ENCODE measurements at regions not wholly inside any gene's neighbourhood (a gene's known extent, or its start where the extent isn't known, plus 50 kb on each side); places are given as distances from the start of the nearest gene placed in this dataset.

DNA sequence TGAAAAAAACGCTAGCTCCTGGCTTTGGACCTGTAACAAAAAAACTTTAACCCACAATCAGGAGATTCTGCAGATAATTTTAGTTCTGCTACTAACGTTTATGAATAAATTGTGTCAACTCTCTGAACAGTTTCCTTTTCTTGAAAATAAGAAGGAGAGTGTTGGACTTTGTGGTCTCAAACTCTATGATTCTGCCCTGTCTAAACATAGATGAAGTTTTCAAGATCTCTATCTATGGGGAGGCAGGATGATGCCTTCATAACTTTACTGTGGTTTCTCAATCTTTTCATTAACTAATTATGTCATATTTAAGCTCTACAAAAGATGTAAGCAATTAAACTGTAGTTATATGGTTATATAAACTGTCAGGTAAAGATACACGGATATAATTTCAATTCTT, 162.0 kb downstream of the REEP3 start:
- BruUV-seq (replicated peaks), result no TSS peak
- TF ChIP-seq CTCF (IDR thresholded peaks at IDR 0.05; ENCODE audit: unreplicated experiment), result no peak

DNA sequence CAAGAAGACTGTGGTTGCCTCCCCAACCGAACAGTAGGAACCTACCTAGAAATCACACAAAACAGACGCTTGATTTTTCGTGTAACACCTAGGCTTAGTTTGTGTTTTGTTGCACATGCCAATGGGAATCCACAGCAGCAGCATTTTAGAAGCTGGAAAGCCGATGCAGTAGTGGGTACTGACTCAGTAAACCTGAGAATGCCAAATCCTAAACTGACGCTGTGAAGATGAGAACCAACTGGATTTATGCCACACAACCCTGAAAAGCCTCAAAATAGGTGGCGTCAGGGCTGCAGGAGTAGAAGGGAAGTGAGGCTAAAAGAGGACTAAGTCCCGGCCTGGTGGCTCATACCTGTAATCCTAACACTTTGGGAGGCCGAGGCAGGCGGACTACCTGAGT, 162.5 kb downstream of the REEP3 start:
- Mint-ChIP-seq H3K9me3 (ENCODE audit: low read depth, unreplicated experiment) (no peaks in the 10 kb centered on the region), H3K36me3 (ENCODE audit: insufficient read depth, unreplicated experiment) (no peaks in the 10 kb centered on the region), H3K4me1 (ENCODE audit: low read depth, unreplicated experiment) (no peaks in the 10 kb centered on the region), H3K27ac (ENCODE audit: unreplicated experiment) (no peak overlapping the region), H3K27me3 (ENCODE audit: unreplicated experiment) (no peaks in the 10 kb centered on the region), H3K4me3 (ENCODE audit: low read depth, unreplicated experiment) (no peak overlapping the region)
- CTCF ChIA-PET, result no interaction called here
- no peak for TF ChIP-seq CTCF (IDR thresholded peaks at IDR 0.05; ENCODE audit: unreplicated experiment)
- intact Hi-C loops (cut with micrococcal nuclease; ENCODE audit: unreplicated experiment), result no loop called here
- DNase-seq, result no peak
- BruUV-seq (replicated peaks), result no TSS peak

More for the DNA sequence above, 162.0 kb downstream of the REEP3 start:
- H3K27ac Mint-ChIP-seq (ENCODE audit: unreplicated experiment), result no peak overlapping the region
- CTCF ChIA-PET, result interaction anchor here (1.2 kb wide), 1 partner anchor 9 kb away, joined by 6 read pairs; no protein-coding TSS in a partner anchor
- no peaks in the 10 kb centered on the region for H3K4me1 Mint-ChIP-seq (ENCODE audit: low read depth, unreplicated experiment)
- intact Hi-C loops (cut with micrococcal nuclease; ENCODE audit: unreplicated experiment), result no loop called here
- H3K9me3 Mint-ChIP-seq (ENCODE audit: low read depth, unreplicated experiment), result no peaks in the 10 kb centered on the region
- H3K36me3 Mint-ChIP-seq (ENCODE audit: insufficient read depth, unreplicated experiment), result no peaks in the 10 kb centered on the region
- no peaks in the 10 kb centered on the region for H3K27me3 Mint-ChIP-seq (ENCODE audit: unreplicated experiment)
- H3K4me3 Mint-ChIP-seq (ENCODE audit: low read depth, unreplicated experiment), result no peak overlapping the region
- no peak for DNase-seq

GRCh38 chr10:63684257-63684936, 163.2 kb downstream of the REEP3 start:
- H3K27ac Mint-ChIP-seq (ENCODE audit: unreplicated experiment), result no peak overlapping the region
- no peaks in the 10 kb centered on the region for H3K4me1 Mint-ChIP-seq (ENCODE audit: low read depth, unreplicated experiment)
- H3K36me3 Mint-ChIP-seq (ENCODE audit: insufficient read depth, unreplicated experiment), result no peaks in the 10 kb centered on the region
- no peaks in the 10 kb centered on the region for H3K27me3 Mint-ChIP-seq (ENCODE audit: unreplicated experiment)
- no peak overlapping the region for H3K4me3 Mint-ChIP-seq (ENCODE audit: low read depth, unreplicated experiment)
- H3K9me3 Mint-ChIP-seq (ENCODE audit: low read depth, unreplicated experiment), result no peaks in the 10 kb centered on the region
- no peak for TF ChIP-seq CTCF (IDR thresholded peaks at IDR 0.05; ENCODE audit: unreplicated experiment)
- no TSS peak for BruUV-seq (replicated peaks)
- intact Hi-C loops (cut with micrococcal nuclease; ENCODE audit: unreplicated experiment), result no loop called here
- CTCF ChIA-PET, result no interaction called here
- no peak for DNase-seq

DNA sequence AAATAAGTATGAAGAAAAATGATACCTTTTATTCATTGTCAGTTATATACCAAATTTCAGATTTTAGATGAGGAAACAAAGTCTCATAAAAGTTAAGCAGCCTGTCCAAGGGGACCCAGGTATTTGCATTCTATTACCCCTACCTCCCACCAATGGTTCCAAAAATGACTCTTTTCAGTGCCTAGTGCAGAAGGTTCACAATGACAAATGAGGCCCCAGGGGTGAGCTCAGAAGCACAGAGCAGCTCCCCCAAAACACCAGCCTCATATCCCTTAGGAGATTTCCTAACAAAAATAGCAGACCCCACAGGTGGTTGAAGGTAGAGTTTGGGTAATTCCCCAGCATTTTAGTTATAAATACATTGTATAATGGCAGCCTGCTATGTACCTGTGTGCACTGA, 168.6 kb downstream of the REEP3 start:
- Mint-ChIP-seq H3K27me3 (ENCODE audit: unreplicated experiment) (no peaks in the 10 kb centered on the region), H3K9me3 (ENCODE audit: low read depth, unreplicated experiment) (no peaks in the 10 kb centered on the region), H3K36me3 (ENCODE audit: insufficient read depth, unreplicated experiment) (no peaks in the 10 kb centered on the region), H3K4me3 (ENCODE audit: low read depth, unreplicated experiment) (no peak overlapping the region), H3K4me1 (ENCODE audit: low read depth, unreplicated experiment) (no peaks in the 10 kb centered on the region), H3K27ac (ENCODE audit: unreplicated experiment) (no peak overlapping the region)
- intact Hi-C loops (cut with micrococcal nuclease; ENCODE audit: unreplicated experiment), result no loop called here
- no TSS peak for BruUV-seq (replicated peaks)
- DNase-seq, result no peak
- CTCF ChIA-PET, result no interaction called here
- TF ChIP-seq CTCF (IDR thresholded peaks at IDR 0.05; ENCODE audit: unreplicated experiment), result no peak
